GM18868 (cell line): ENCODE measurements at regions not wholly inside any gene's neighbourhood (a gene's known extent, or its start where the extent isn't known, plus 50 kb on each side); places are given as distances from the start of the nearest gene placed in this dataset.
A peak's percentile ranks its signal among the peaks of the same experiment; 100 is the strongest.

Experiments used
- ATAC-seq: cut with Tn5 transposase; IDR thresholded peaks from one replicate; pipeline ENCODE4 v1.9.1; 2021; ENCODE audit warnings: mild to moderate bottlenecking, moderate library complexity; ENCODE audit not compliant: unreplicated experiment

- no peak for ATAC-seq
These were observed 177.6 kb upstream of the EDNRA start for GRCh38 chr4:147303174-147303872.

- no peak for ATAC-seq
These were observed 177.0 kb upstream of the EDNRA start for GRCh38 chr4:147303873-147304229.

- ATAC-seq: no peak
These were observed 172.8 kb upstream of the EDNRA start for GRCh38 chr4:147307896-147308674.

DNA sequence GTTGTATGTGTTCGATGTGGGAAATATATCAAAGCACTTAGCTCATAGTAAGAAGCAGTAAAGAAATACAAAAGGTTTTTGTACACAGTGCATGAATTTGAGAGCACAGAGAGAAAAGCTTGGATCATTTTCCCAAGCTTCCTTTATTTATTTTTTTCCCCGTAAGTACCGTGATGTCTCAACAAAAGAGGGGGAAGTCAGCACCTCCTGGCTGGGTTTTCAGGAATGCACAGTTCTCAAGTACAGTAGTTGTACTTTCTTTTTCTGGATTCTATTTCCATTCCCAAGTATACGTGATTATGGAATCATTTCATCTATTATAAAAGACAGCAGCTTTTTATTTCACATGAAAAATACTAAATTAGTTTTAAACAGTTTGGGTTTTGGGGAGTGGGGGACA is 171.5 kb upstream of the EDNRA start:
- ATAC-seq: no peak

- no peak for ATAC-seq
These were observed 170.6 kb upstream of the EDNRA start for GRCh38 chr4:147310312-147310711.

- no peak for ATAC-seq
These were observed 168.9 kb upstream of the EDNRA start for GRCh38 chr4:147311956-147312355.

- no peak for ATAC-seq
These were observed 168.4 kb upstream of the EDNRA start for GRCh38 chr4:147312376-147313046.

DNA sequence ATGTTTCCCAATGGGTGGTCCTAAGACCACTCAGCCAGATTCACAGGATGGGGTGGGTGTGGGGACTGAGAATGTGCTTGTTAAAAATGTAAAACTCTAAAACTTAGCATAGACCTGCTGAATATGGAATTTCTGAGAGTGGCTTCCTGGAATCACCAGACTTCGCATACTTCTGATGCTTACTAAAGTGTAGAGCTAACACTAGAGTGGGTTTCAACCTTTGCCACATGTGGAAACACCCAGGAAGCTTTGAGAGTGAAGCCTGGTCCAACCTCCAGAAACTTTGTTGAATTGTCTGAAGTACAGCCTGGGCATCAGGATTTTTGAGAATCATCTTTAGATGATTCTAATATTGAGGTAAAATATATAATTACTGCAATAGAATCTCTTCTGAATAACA is 167.8 kb upstream of the EDNRA start:
- no peak for ATAC-seq

- no peak for ATAC-seq
These were observed 162.3 kb upstream of the EDNRA start for GRCh38 chr4:147318586-147318985.

DNA sequence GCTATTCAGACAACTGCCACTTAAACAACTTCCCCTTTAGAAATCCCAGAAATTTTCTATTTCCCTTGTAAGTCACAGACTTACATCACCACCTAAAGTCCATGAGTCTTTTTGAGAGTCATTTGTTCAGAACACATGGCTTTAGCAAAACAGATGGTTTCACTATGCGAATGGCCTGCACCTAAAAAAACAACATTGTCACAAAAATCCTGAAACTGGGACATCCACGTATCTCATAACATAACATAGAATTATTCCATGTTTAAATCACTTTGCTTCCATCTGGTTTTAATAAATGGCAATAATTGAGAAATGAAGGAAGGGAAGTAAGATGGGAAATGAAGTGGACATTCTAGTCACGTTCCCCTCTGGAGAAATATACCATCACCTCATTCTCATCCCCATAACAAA is 155.3 kb upstream of the EDNRA start:
- no peak for ATAC-seq

DNA sequence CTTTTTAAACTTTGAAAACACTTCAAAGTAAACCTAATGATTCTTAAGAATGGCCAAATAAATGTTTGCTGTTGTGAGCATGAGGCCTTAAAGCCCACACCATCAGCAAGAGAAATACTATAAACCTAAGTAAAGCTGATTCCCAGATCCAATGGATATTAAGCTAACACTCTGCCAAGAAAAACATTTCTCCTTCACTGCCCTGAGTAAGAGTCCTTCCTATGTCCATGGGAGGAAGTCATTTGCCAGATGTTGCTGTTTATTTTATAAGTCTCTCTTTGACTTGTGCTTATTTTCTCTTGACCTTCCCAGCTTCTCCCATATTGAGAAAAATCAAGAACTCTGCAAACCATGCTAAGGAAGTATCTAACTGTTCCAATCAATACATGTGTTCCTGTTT is 154.3 kb upstream of the EDNRA start:
- ATAC-seq: no peak

GRCh38 chr4:147327322-147327721 is 153.6 kb upstream of the EDNRA start:
- no peak for ATAC-seq

DNA sequence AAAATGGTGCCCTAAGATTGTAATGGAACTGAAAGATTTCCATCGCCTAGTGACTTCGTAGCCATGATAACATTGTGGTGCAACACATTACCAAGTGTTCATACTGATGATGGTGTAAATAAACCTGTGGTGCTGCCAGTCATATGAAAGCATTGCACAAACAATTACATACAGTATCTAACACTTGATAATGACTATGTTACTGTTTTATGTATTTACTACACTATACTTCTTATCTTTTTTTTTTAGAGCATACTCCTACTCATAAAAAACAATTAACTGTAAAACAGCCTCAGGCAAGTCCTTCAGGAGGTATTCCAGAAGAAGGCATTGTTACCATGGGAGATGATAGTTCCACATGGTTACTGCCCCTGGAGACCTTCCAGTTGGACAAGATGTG is 152.7 kb upstream of the EDNRA start:
- ATAC-seq: no peak

DNA sequence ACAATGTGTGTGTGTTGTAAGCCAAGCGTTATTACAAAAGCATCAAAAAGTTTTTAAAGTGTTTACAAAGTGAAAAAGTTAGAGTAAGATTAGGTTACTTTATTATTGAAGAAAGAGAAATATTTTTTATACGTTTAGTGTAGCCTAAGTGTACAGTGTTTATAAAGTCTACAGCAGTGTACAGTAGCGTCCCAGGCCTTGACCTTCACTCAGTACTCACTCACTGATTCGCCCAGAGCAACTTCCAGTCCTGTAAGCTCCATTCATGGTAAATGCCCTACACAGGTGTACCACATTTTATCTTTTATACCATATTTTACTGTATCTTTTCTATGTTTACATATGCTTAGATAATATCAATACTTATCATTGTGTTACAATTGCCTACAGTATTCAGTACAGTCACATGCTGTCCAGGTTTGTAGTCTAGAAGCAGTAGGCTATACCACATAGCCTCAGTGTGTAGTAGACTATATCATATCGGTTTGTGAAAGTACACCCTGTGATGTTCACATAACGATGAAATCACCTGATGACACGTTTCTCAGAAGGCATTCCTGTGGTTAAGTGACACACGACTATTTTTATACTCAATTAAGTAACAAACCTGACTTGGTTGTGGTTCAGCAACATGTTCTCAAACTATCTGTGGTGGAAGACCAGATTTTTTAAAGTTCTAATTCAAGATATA is 152.0 kb upstream of the EDNRA start:
- ATAC-seq: no peak

GRCh38 chr4:147332091-147332490 is 148.8 kb upstream of the EDNRA start:
- ATAC-seq: peak; percentile 71

DNA sequence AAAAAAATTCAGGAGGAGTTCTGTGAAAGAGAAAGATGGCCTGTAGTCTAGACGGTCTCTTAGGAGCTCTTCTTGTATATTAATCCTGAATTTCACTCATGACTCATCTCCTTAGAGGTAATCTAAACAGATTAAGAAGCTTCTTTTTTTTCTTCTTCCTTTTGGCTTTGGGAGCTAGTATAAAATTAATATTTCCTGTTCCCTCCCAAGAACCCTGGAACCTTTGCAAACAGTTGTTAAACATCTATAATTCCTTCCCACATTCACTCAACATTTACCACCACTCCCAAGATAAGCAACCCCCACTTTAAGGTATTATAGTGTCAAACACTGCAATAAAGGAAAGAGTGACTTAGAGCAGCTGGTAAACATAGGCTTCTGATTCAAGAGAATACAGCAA is 146.4 kb upstream of the EDNRA start:
- no peak for ATAC-seq

DNA sequence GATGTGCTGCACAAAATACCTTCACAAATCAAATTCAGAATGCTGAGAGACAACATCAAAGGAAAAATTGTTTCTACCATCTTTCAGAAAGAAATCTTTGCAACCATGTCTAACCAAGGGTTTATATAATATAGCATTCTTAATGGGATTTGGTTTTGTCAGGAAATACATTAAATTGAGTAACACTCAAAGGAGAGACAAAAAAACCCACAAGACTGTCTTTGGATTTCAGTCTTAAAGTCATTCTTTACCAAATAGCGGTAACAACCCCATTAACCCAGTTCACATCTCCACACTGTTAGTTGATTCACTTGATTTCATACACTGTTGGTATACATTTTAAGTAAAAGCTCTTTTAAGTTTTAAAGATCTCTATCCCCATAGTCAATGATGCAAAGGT is 145.7 kb upstream of the EDNRA start:
- ATAC-seq: no peak

DNA sequence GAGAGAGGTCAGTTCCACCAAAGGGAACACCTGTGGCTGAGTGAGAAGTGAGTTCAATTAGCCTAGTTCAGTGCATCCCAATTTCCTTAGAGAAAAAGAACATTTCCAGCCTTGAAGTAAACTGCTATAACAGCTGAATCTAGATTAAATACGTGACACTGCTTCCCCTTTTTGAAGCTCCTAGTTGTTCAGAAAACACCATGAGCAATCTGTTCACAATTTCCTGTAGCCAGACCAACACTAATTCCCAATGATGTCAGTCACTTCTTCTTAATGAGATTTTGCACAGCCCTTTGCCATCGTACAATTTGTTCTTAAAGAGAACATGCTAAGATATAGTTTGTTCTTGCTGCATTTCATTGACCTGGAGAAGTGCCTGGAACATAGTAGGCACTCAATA is 144.6 kb upstream of the EDNRA start:
- no peak for ATAC-seq

- no peak for ATAC-seq
These were observed 141.8 kb upstream of the EDNRA start for GRCh38 chr4:147339100-147339499.

DNA sequence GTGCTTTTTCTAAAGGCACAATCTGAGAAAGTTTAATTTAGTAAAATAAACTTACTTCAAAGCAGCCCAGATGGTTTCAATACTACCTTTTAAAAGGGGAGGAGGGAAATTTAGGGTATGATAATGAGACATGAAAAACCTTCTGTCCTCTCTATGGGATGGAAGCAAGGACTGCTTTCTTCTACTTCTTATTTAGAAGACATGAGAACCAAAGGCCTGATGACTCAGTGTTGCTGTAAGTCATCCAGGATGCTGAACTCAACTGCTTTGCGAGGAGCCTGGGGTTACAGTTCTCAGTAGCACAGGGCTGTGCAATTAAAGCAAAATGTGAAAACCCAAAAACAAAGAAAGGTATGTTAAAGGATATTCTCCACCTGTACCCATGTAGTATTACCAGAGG is 140.8 kb upstream of the EDNRA start:
- ATAC-seq: peak; percentile 55

DNA sequence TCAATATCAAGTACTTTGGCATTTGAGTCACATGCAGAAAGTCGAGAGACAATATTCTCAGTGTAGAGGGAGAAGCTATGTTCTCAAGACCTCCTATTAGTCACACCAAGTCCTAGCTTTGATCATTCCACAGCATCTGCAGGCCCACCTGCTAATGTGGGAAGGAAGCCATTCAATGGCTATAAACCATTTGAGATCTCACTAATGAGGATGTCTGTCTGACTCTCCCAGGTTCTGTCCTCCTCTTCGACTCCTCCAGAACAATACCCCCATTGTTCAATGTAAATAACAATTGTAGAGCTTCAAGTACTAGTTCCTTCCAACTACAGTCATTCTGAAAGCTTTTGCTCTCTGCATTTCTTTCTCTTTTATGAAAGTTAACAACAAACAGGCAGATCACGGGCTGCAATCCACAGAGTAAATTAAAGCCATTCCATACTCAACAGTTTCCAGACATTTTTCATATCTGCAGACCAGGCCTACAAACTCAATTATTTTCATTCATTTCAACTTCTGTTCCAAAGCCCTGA is 140.2 kb upstream of the EDNRA start:
- peak; percentile 85 for ATAC-seq
